ENCODE measurements at regions not wholly inside any gene's neighbourhood (a gene's known extent, or its start where the extent isn't known, plus 50 kb on each side); places are given as distances from the start of the nearest gene placed in this dataset.

- H3K27ac Mint-ChIP-seq, result no peak overlapping the region
- Histone ChIP-seq H3K36me3 (ENCODE audit: insufficient read depth) (no peaks in the 10 kb centered on the region), H3K27ac (ENCODE audit: low read depth) (no peak overlapping the region), H3K79me2 (replicated peaks; ENCODE audit: insufficient read depth) (no peaks in the 10 kb centered on the region), H4K20me1 (replicated peaks; ENCODE audit: insufficient read depth) (no peaks in the 10 kb centered on the region), H2AFZ (no peak overlapping the region), H3K9me2 (ENCODE audit: insufficient read depth) (no peaks in the 10 kb centered on the region), H3K27me3 (ENCODE audit: insufficient read depth) (no peaks in the 10 kb centered on the region), H3F3A (replicated peaks; ENCODE audit: low read depth) (no peaks in the 10 kb centered on the region), H3K4me1 (ENCODE audit: insufficient read depth) (no peaks in the 10 kb centered on the region), H3K4me2 (no peak overlapping the region), H3K4me3 (no peak overlapping the region)
- peaks cover 2% of the 10 kb centered on the region for H3K27me3 Mint-ChIP-seq (ENCODE audit: insufficient read depth, low read depth, poor library complexity)
- TF ChIP-seq EZH2 (IDR thresholded peaks at IDR 0.05; ENCODE audit: low read depth, unreplicated experiment), result no peak
- TF ChIP-seq ZNF114 (CRISPR knock-in tag; IDR thresholded peaks at IDR 0.05), result no peak
- TF ChIP-seq CTCF (conservative IDR thresholded peaks at IDR 0.05; ENCODE audit: low read depth in 2 of 2), result no peak
- no peak for TF ChIP-seq REST (IDR thresholded peaks at IDR 0.05; ENCODE audit: unreplicated experiment)
- no peak for TF ChIP-seq EZH2phosphoT487 (IDR thresholded peaks at IDR 0.05; ENCODE audit: unreplicated experiment)
- TF ChIP-seq NANOG (IDR thresholded peaks at IDR 0.05; ENCODE audit: borderline replicate concordance), result no peak
- TF ChIP-seq CREB1 (CRISPR knock-in tag; IDR thresholded peaks at IDR 0.05; ENCODE audit: low read depth), result no peak
- TF ChIP-seq ETS1 (IDR thresholded peaks at IDR 0.05), result no peak
- H3K36me3 Mint-ChIP-seq (ENCODE audit: low read depth), result no peaks in the 10 kb centered on the region
- DNase-seq (ENCODE audit: low spot score) (no peak), ATAC-seq (no peak)
- no peaks in the 10 kb centered on the region for H3K4me1 Mint-ChIP-seq
- H3K9me3 Mint-ChIP-seq, result no peaks in the 10 kb centered on the region
- H3K4me3 Mint-ChIP-seq, result no peak overlapping the region
Observed at GRCh38 chr7:18116661-18117060, 89.0 kb upstream of the PRPS1L1 start.

- H3K4me2 ChIP-seq, result no peak overlapping the region
- H3F3A ChIP-seq (replicated peaks; ENCODE audit: low read depth), result no peaks in the 10 kb centered on the region
- H3K9me2 ChIP-seq (ENCODE audit: insufficient read depth), result no peaks in the 10 kb centered on the region
- no peak overlapping the region; the same call in 1 of the 2 replicates for H3K27ac Mint-ChIP-seq
- H3K79me2 ChIP-seq (replicated peaks; ENCODE audit: insufficient read depth), result no peaks in the 10 kb centered on the region
- H3K36me3 ChIP-seq (ENCODE audit: insufficient read depth), result no peaks in the 10 kb centered on the region
- no peak overlapping the region for H3K27ac ChIP-seq (ENCODE audit: low read depth)
- no peaks in the 10 kb centered on the region for H3K27me3 ChIP-seq (ENCODE audit: insufficient read depth)
- H3K4me3 Mint-ChIP-seq, result no peak overlapping the region
- H3K9me3 Mint-ChIP-seq, result no peaks in the 10 kb centered on the region
- H3K4me1 ChIP-seq (ENCODE audit: insufficient read depth), result no peaks in the 10 kb centered on the region
- no peaks in the 10 kb centered on the region for H4K20me1 ChIP-seq (replicated peaks; ENCODE audit: insufficient read depth)
- H3K4me3 ChIP-seq, result no peak overlapping the region
- DNase-seq (ENCODE audit: low spot score) (no peak), ATAC-seq (no peak)
- H3K27me3 Mint-ChIP-seq (ENCODE audit: insufficient read depth, low read depth, poor library complexity), result peaks cover 2% of the 10 kb centered on the region
- TF ChIP-seq POLR2AphosphoS5 (IDR thresholded peaks at IDR 0.05; ENCODE audit: low read depth), result no peak
- TF ChIP-seq NANOG (IDR thresholded peaks at IDR 0.05; ENCODE audit: borderline replicate concordance), result no peak
- TF ChIP-seq ZNF114 (CRISPR knock-in tag; IDR thresholded peaks at IDR 0.05), result no peak
- no peak for TF ChIP-seq CREB1 (CRISPR knock-in tag; IDR thresholded peaks at IDR 0.05; ENCODE audit: low read depth)
- no peaks in the 10 kb centered on the region for H3K36me3 Mint-ChIP-seq (ENCODE audit: low read depth)
- 0 out of 2 replicates have a peak overlapping the region, but pooled peaks have one; percentile 12 for H2AFZ ChIP-seq
- H3K4me1 Mint-ChIP-seq, result no peaks in the 10 kb centered on the region
Observed at GRCh38 chr7:18117482-18117881, 89.8 kb upstream of the PRPS1L1 start.

Measured in GM23338 (cell line).